ENCODE measurements at regions not wholly inside any gene's neighbourhood (a gene's known extent, or its start where the extent isn't known, plus 50 kb on each side); places are given as distances from the start of the nearest gene placed in this dataset.
A peak's percentile ranks its signal among the peaks of the same experiment; 100 is the strongest.

GRCh38 chr2:237161189-237161588, 75.5 kb downstream of the COPS8 start:
- no peak overlapping the region for H3K27ac ChIP-seq
- TF ChIP-seq ZFX (IDR thresholded peaks at IDR 0.05), result no peak
- no peak for TF ChIP-seq CTCF (conservative IDR thresholded peaks at IDR 0.05)

GRCh38 chr2:237162959-237163358, 77.3 kb downstream of the COPS8 start:
- no peak for TF ChIP-seq ZFX (IDR thresholded peaks at IDR 0.05)
- no peak for TF ChIP-seq CTCF (conservative IDR thresholded peaks at IDR 0.05)

GRCh38 chr2:237164474-237165042, 78.9 kb downstream of the COPS8 start:
- no peak overlapping the region for H3K27ac ChIP-seq
- no peak for TF ChIP-seq ZFX (IDR thresholded peaks at IDR 0.05)
- no peak for TF ChIP-seq CTCF (conservative IDR thresholded peaks at IDR 0.05)

More at GRCh38 chr2:237162959-237163358, 77.3 kb downstream of the COPS8 start:
- no peak overlapping the region for H3K27ac ChIP-seq

GRCh38 chr2:237165405-237166276, 80.0 kb downstream of the COPS8 start:
- peak; percentile 72 for TF ChIP-seq CTCF (conservative IDR thresholded peaks at IDR 0.05)
- no peak for TF ChIP-seq ZFX (IDR thresholded peaks at IDR 0.05)
- H3K27ac ChIP-seq, result no peak overlapping the region

- no peak for TF ChIP-seq CTCF (conservative IDR thresholded peaks at IDR 0.05)
- no peak for TF ChIP-seq ZFX (IDR thresholded peaks at IDR 0.05)
- no peak overlapping the region for H3K27ac ChIP-seq
Observed at GRCh38 chr2:237167038-237167437, 81.3 kb downstream of the COPS8 start.

- TF ChIP-seq CTCF (conservative IDR thresholded peaks at IDR 0.05) (no peak), ZFX (IDR thresholded peaks at IDR 0.05) (no peak)
- H3K27ac ChIP-seq, result no peak overlapping the region
Observed at GRCh38 chr2:237167934-237168333, 82.2 kb downstream of the COPS8 start.

- TF ChIP-seq CTCF (conservative IDR thresholded peaks at IDR 0.05) (no peak), ZFX (IDR thresholded peaks at IDR 0.05) (no peak)
- no peak overlapping the region for H3K27ac ChIP-seq
Observed at GRCh38 chr2:237170020-237170419, 84.3 kb downstream of the COPS8 start.
